GM23248 (cell line): ENCODE measurements at regions not wholly inside any gene's neighbourhood (a gene's known extent, or its start where the extent isn't known, plus 50 kb on each side); places are given as distances from the start of the nearest gene placed in this dataset.

Experiments used
- EZH2 ChIP-seq: fragments of 200-600 bp; sonication (generic); IDR thresholded peaks from 2 replicates; pipeline ENCODE4 v1.6.1; 2018; ENCODE audit warnings: antibody characterized with exemption, mild to moderate bottlenecking; ENCODE audit not compliant: insufficient read depth, poor library complexity, severe bottlenecking
- EZH2phosphoT487 ChIP-seq: fragments of 200-600 bp; sonication (generic); IDR thresholded peaks from 2 replicates; pipeline ENCODE4 v1.6.1; 2018; ENCODE audit warnings: antibody characterized with exemption, moderate library complexity, mild to moderate bottlenecking, low read depth; ENCODE audit not compliant: insufficient read depth

DNA sequence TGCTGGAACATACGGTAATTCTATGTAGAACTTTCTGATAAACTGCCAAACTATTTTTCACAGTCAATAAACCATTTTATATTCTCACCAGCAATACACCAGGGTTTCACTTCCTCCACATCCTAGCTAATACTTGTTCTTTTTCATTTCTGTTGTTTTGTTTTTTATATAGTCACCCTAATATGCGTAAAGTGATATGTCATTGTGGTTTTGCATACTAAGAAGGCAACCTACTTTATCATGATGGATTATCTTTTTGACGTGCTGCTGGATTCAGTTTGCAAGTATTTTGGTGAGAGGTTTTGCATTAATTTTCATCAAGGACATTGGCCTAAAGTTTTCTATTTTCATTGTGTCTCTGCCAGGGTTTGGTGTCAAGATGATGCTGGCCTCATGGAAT lies 1384.1 kb downstream of the UQCRFS1 start:
- TF ChIP-seq EZH2 = no peak
- no peak for TF ChIP-seq EZH2phosphoT487
